ENCODE measurements at regions not wholly inside any gene's neighbourhood (a gene's known extent, or its start where the extent isn't known, plus 50 kb on each side); places are given as distances from the start of the nearest gene placed in this dataset.

GRCh38 chr2:207353836-207354235 lies 175.9 kb upstream of the CREB1 start:
- no peak for TF ChIP-seq CTCF (conservative IDR thresholded peaks at IDR 0.05)
- TF ChIP-seq ZFX (IDR thresholded peaks at IDR 0.05), result no peak
- H3K27ac ChIP-seq, result no peak overlapping the region

- TF ChIP-seq CTCF (conservative IDR thresholded peaks at IDR 0.05) (no peak), ZFX (IDR thresholded peaks at IDR 0.05) (no peak)
- no peak overlapping the region for H3K27ac ChIP-seq
These were observed 175.3 kb upstream of the CREB1 start for GRCh38 chr2:207354462-207354861.

- TF ChIP-seq ZFX (IDR thresholded peaks at IDR 0.05), result no peak
- no peak for TF ChIP-seq CTCF (conservative IDR thresholded peaks at IDR 0.05)
These were observed 173.2 kb upstream of the CREB1 start for GRCh38 chr2:207356567-207356966.

GRCh38 chr2:207357216-207357615 lies 172.5 kb upstream of the CREB1 start:
- H3K27ac ChIP-seq, result no peak overlapping the region
- TF ChIP-seq CTCF (conservative IDR thresholded peaks at IDR 0.05) (no peak), ZFX (IDR thresholded peaks at IDR 0.05) (no peak)

More at GRCh38 chr2:207356567-207356966, 173.2 kb upstream of the CREB1 start:
- no peak overlapping the region for H3K27ac ChIP-seq

GRCh38 chr2:207362716-207363115 lies 167.0 kb upstream of the CREB1 start:
- no peak overlapping the region for H3K27ac ChIP-seq
- TF ChIP-seq ZFX (IDR thresholded peaks at IDR 0.05) (no peak), CTCF (conservative IDR thresholded peaks at IDR 0.05) (no peak)

GRCh38 chr2:207363761-207364290 lies 165.9 kb upstream of the CREB1 start:
- H3K27ac ChIP-seq, result no peak overlapping the region
- TF ChIP-seq ZFX (IDR thresholded peaks at IDR 0.05) (no peak), CTCF (conservative IDR thresholded peaks at IDR 0.05) (no peak)

- H3K27ac ChIP-seq, result no peak overlapping the region
- no peak for TF ChIP-seq ZFX (IDR thresholded peaks at IDR 0.05)
- TF ChIP-seq CTCF (conservative IDR thresholded peaks at IDR 0.05), result no peak
These were observed 159.1 kb upstream of the CREB1 start for GRCh38 chr2:207370646-207371045.

Measured in C4-2B (cell line).